Sciatic nerve (tissue), 2 donors: ENCODE measurements at regions not wholly inside any gene's neighbourhood (a gene's known extent, or its start where the extent isn't known, plus 50 kb on each side); places are given as distances from the start of the nearest gene placed in this dataset.

Source experiments
- ATAC-seq: fragments of 200-7000 bp; cut with Tn5 transposase; one replicate; pipeline ENCODE4 v1.9.1; 2020; ENCODE audit warnings: mild to moderate bottlenecking, moderate library complexity
- DNase-seq: peaks from one replicate; pipeline ENCODE4 v3.0.0-alpha.2; 2020; ENCODE audit warnings: low spot score
- intact Hi-C: fragments of 100-400 bp; cut with DNase I; formaldehyde crosslinking; loops from one replicate; pipeline ENCODE4 v1.14.2; 2022
- donor health status: DM: no; HTN: no; CAD: no.
- donor health status: DM: no; HTN: no; CAD: no.

- no peak for ATAC-seq
- DNase-seq = no peak
Measured at GRCh38 chr22:49057910-49058309, 769.8 kb downstream of the BRD1 start.

GRCh38 chr22:49056301-49056700 lies 771.4 kb downstream of the BRD1 start:
- intact Hi-C loops = no loop called here
- DNase-seq = no peak
- no peak for ATAC-seq

More at GRCh38 chr22:49057910-49058309, 769.8 kb downstream of the BRD1 start:
- intact Hi-C loops = no loop called here

GRCh38 chr22:49055406-49055805 lies 772.3 kb downstream of the BRD1 start:
- DNase-seq (no peak), ATAC-seq (no peak)
- intact Hi-C loops = no loop called here

- intact Hi-C loops = no loop called here
- ATAC-seq (no peak), DNase-seq (no peak)
Measured at GRCh38 chr22:49053578-49053977, 774.1 kb downstream of the BRD1 start.

- intact Hi-C loops = no loop called here
- ATAC-seq (no peak), DNase-seq (peak; percentile 13)
Measured at GRCh38 chr22:49052560-49052959, 775.1 kb downstream of the BRD1 start.

GRCh38 chr22:49052023-49052538 lies 775.6 kb downstream of the BRD1 start:
- intact Hi-C loops = no loop called here
- DNase-seq (peak; percentile 41), ATAC-seq (peak; percentile 89)

GRCh38 chr22:49051491-49052022 lies 776.1 kb downstream of the BRD1 start:
- ATAC-seq = peak; percentile 17
- peak; percentile 54 for DNase-seq
- intact Hi-C loops = no loop called here

GRCh38 chr22:49049691-49050090 lies 778.0 kb downstream of the BRD1 start:
- intact Hi-C loops = no loop called here
- peak; percentile 32 for DNase-seq
- no peak for ATAC-seq

GRCh38 chr22:49048591-49048990 lies 779.1 kb downstream of the BRD1 start:
- peak; percentile 18 for DNase-seq
- intact Hi-C loops = no loop called here
- no peak for ATAC-seq

GRCh38 chr22:49047447-49047846 lies 780.2 kb downstream of the BRD1 start:
- DNase-seq (no peak), ATAC-seq (no peak)
- intact Hi-C loops = no loop called here

GRCh38 chr22:49046546-49047361 lies 780.9 kb downstream of the BRD1 start:
- ATAC-seq (peak; percentile 51), DNase-seq (peak; percentile 60)
- intact Hi-C loops = no loop called here

GRCh38 chr22:49046000-49046545 lies 781.6 kb downstream of the BRD1 start:
- DNase-seq (peak; percentile 39), ATAC-seq (no peak)
- intact Hi-C loops = no loop called here

GRCh38 chr22:49045276-49045675 lies 782.4 kb downstream of the BRD1 start:
- ATAC-seq (no peak), DNase-seq (peak; percentile 28)
- intact Hi-C loops = no loop called here

- no peak for ATAC-seq
- intact Hi-C loops = no loop called here
- peak; percentile 47 for DNase-seq
Measured at GRCh38 chr22:49044776-49045175, 782.9 kb downstream of the BRD1 start.

- intact Hi-C loops = no loop called here
- ATAC-seq = no peak
- DNase-seq = peak; percentile 43
Measured at GRCh38 chr22:49044091-49044490, 783.6 kb downstream of the BRD1 start.

GRCh38 chr22:49042877-49043859 lies 784.5 kb downstream of the BRD1 start:
- ATAC-seq = no peak
- DNase-seq = peak; percentile 32
- intact Hi-C loops = no loop called here

GRCh38 chr22:49042066-49042465 lies 785.6 kb downstream of the BRD1 start:
- no peak for ATAC-seq
- peak; percentile 10 for DNase-seq
- intact Hi-C loops = no loop called here

- DNase-seq = no peak
- intact Hi-C loops = no loop called here
- no peak for ATAC-seq
Measured at GRCh38 chr22:49040754-49041467, 786.8 kb downstream of the BRD1 start.
